GM23338 (cell line): ENCODE measurements at regions not wholly inside any gene's neighbourhood (a gene's known extent, or its start where the extent isn't known, plus 50 kb on each side); places are given as distances from the start of the nearest gene placed in this dataset.
A peak's percentile ranks its signal among the peaks of the same experiment; 100 is the strongest.

Experiments used
- ATAC-seq: fragments of 200-7000 bp; cut with Tn5 transposase; 3 replicates; pipeline ENCODE4 v1.9.1; 2020
- DNase-seq: peaks from one replicate; pipeline ENCODE4 v3.0.0-alpha.2; 2015; ENCODE audit warnings: low spot score
- H2AFZ ChIP-seq: fragments of 200-600 bp; sonication (generic); 2 replicates; pipeline ENCODE4 v1.8.0; 2016; ENCODE audit warnings: antibody characterized with exemption, mild to moderate bottlenecking, moderate library complexity
- H3F3A ChIP-seq: fragments of 200-600 bp; sonication (generic); replicated peaks from 2 replicates; pipeline ENCODE4 v1.8.0; 2017; ENCODE audit warnings: antibody characterized with exemption, mixed run types, low read depth
- H3K27ac ChIP-seq: fragments of 200-600 bp; sonication (generic); 2 replicates; pipeline ENCODE4 v1.6.1; 2016; ENCODE audit warnings: low read depth
- H3K27me3 ChIP-seq: fragments of 200-600 bp; sonication (generic); 2 replicates; pipeline ENCODE4 v1.8.0; 2016; ENCODE audit warnings: mild to moderate bottlenecking, mixed run types, moderate library complexity; ENCODE audit not compliant: insufficient read depth
- H3K36me3 ChIP-seq: fragments of 200-600 bp; sonication (generic); 2 replicates; pipeline ENCODE4 v1.8.0; 2016; ENCODE audit warnings: mild to moderate bottlenecking; ENCODE audit not compliant: insufficient read depth
- H3K4me1 ChIP-seq: fragments of 200-600 bp; sonication (generic); 2 replicates; pipeline ENCODE4 v1.8.0; 2016; ENCODE audit warnings: mild to moderate bottlenecking, moderate library complexity; ENCODE audit not compliant: insufficient read depth
- H3K4me2 ChIP-seq: fragments of 200-600 bp; sonication (generic); 2 replicates; pipeline ENCODE4 v1.7.1; 2017; ENCODE audit warnings: mixed run types
- H3K4me3 ChIP-seq: fragments of 200-600 bp; sonication (generic); 2 replicates; pipeline ENCODE4 v1.6.1; 2016; ENCODE audit warnings: mixed run types
- H3K79me2 ChIP-seq: fragments of 200-600 bp; sonication (generic); replicated peaks from 2 replicates; pipeline ENCODE4 v1.8.0; 2017; ENCODE audit warnings: mild to moderate bottlenecking; ENCODE audit not compliant: insufficient read depth
- H3K9me2 ChIP-seq: fragments of 200-600 bp; sonication (generic); 2 replicates; pipeline ENCODE4 v1.8.0; 2017; ENCODE audit not compliant: insufficient read depth
- H4K20me1 ChIP-seq: fragments of 200-600 bp; sonication (generic); replicated peaks from 2 replicates; pipeline ENCODE4 v1.8.0; 2017; ENCODE audit warnings: mild to moderate bottlenecking; ENCODE audit not compliant: insufficient read depth
- H3K27ac Mint-ChIP-seq: 2 replicates; pipeline ENCODE4 v1.8.0; 2020; ENCODE audit warnings: inconsistent platforms, mild to moderate bottlenecking, moderate library complexity, mixed read lengths
- H3K27me3 Mint-ChIP-seq: 3 replicates; pipeline ENCODE4 v1.8.0; 2022; ENCODE audit warnings: low read depth, mild to moderate bottlenecking, moderate library complexity, mixed read lengths, inconsistent platforms; ENCODE audit not compliant: insufficient read depth, poor library complexity
- H3K36me3 Mint-ChIP-seq: 3 replicates; pipeline ENCODE4 v1.8.0; 2021; ENCODE audit warnings: low read depth, mild to moderate bottlenecking, inconsistent platforms, moderate library complexity, mixed read lengths
- H3K4me1 Mint-ChIP-seq: 3 replicates; pipeline ENCODE4 v1.8.0; 2020; ENCODE audit warnings: mild to moderate bottlenecking, inconsistent platforms, mixed read lengths
- H3K4me3 Mint-ChIP-seq: 3 replicates; pipeline ENCODE4 v1.8.0; 2021; ENCODE audit warnings: moderate library complexity, mild to moderate bottlenecking, inconsistent platforms, mixed read lengths
- H3K9me3 Mint-ChIP-seq: 3 replicates; pipeline ENCODE4 v1.8.0; 2020; ENCODE audit warnings: moderate library complexity, mild to moderate bottlenecking, inconsistent platforms, mixed read lengths
- CREB1 ChIP-seq: fragments of 250-450 bp; sonication (Bioruptor Pico); IDR thresholded peaks from 2 replicates; pipeline ENCODE4 v1.5.0; 2020; ENCODE audit warnings: low read depth, mild to moderate bottlenecking, moderate library complexity
- ETS1 ChIP-seq: IDR thresholded peaks from 2 replicates; pipeline ENCODE4 v1.6.1; 2016; ENCODE audit warnings: antibody characterized with exemption
- EZH2 ChIP-seq: fragments of 200-600 bp; sonication (generic); IDR thresholded peaks from one replicate; pipeline ENCODE4 v1.8.0; 2017; ENCODE audit warnings: antibody characterized with exemption, mild to moderate bottlenecking, low read depth; ENCODE audit not compliant: unreplicated experiment
- NANOG ChIP-seq: IDR thresholded peaks from 2 replicates; pipeline ENCODE4 v1.6.1; 2016; ENCODE audit warnings: antibody characterized with exemption, borderline replicate concordance
- POLR2AphosphoS5 ChIP-seq: IDR thresholded peaks from 2 replicates; pipeline ENCODE4 v1.6.1; 2016; ENCODE audit warnings: antibody characterized with exemption, low read depth
- STAT1 ChIP-seq: IDR thresholded peaks from one replicate; pipeline ENCODE4 v1.6.1; 2016; ENCODE audit warnings: antibody characterized with exemption; ENCODE audit not compliant: unreplicated experiment
- ZNF114 ChIP-seq: fragments of 250-450 bp; sonication (Bioruptor Pico); IDR thresholded peaks from 2 replicates; pipeline ENCODE4 v1.5.0; 2020; ENCODE audit warnings: mild to moderate bottlenecking, moderate library complexity
- ZNF331 ChIP-seq: fragments of 250-450 bp; sonication (Bioruptor Pico); IDR thresholded peaks from 2 replicates; pipeline ENCODE4 v1.5.0; 2020; ENCODE audit warnings: low read depth, mild to moderate bottlenecking, moderate library complexity
- TF ChIP-seq, protein P1 (sequence below), 2 experiments: fragments of 200-600 bp in 1 of 2; sonication (generic) in 1 of 2; conservative IDR thresholded peaks; 2 replicates each; pipeline versions ENCODE4 v1.5.1 to v1.6.1; 2016 to 2017; ENCODE audit warnings: antibody characterized with exemption in 2 of 2, low read depth in 2 of 2, mild to moderate bottlenecking in 2 of 2, moderate library complexity in 1 of 2

- DNase-seq: no peak
- no peaks in the 10 kb centered on the region for H3K36me3 Mint-ChIP-seq
- peak overlapping the region; percentile 46; the same call in 1 of the 2 replicates for H3K27ac Mint-ChIP-seq
- H3K27me3 Mint-ChIP-seq: peaks cover 8% of the 10 kb centered on the region
- 0 out of 2 replicates have a peak, but pooled peaks cover 5% of the 10 kb centered on the region for H3K4me1 ChIP-seq
- H4K20me1 ChIP-seq: no peaks in the 10 kb centered on the region
- no peak overlapping the region for H2AFZ ChIP-seq
- no peaks in the 10 kb centered on the region for H3K9me3 Mint-ChIP-seq
- H3K4me3 ChIP-seq: no peak overlapping the region
- no peak for ATAC-seq
- H3K4me1 Mint-ChIP-seq: peaks cover 15% of the 10 kb centered on the region
- H3K27me3 ChIP-seq: no peaks in the 10 kb centered on the region
- H3F3A ChIP-seq: no peaks in the 10 kb centered on the region
- H3K9me2 ChIP-seq: peaks cover under 1% of the 10 kb centered on the region; the same call in 1 of the 2 replicates
- H3K36me3 ChIP-seq: no peaks in the 10 kb centered on the region
- H3K4me2 ChIP-seq: no peak overlapping the region
- H3K27ac ChIP-seq: no peak overlapping the region
- no peak overlapping the region for H3K4me3 Mint-ChIP-seq
- H3K79me2 ChIP-seq: no peaks in the 10 kb centered on the region
- no peak for TF ChIP-seq EZH2
- no peak for TF ChIP-seq ZNF331 (CRISPR knock-in tag)
- TF ChIP-seq CREB1: no peak
- TF ChIP-seq, protein P1, sequence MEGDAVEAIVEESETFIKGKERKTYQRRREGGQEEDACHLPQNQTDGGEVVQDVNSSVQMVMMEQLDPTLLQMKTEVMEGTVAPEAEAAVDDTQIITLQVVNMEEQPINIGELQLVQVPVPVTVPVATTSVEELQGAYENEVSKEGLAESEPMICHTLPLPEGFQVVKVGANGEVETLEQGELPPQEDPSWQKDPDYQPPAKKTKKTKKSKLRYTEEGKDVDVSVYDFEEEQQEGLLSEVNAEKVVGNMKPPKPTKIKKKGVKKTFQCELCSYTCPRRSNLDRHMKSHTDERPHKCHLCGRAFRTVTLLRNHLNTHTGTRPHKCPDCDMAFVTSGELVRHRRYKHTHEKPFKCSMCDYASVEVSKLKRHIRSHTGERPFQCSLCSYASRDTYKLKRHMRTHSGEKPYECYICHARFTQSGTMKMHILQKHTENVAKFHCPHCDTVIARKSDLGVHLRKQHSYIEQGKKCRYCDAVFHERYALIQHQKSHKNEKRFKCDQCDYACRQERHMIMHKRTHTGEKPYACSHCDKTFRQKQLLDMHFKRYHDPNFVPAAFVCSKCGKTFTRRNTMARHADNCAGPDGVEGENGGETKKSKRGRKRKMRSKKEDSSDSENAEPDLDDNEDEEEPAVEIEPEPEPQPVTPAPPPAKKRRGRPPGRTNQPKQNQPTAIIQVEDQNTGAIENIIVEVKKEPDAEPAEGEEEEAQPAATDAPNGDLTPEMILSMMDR (conservative IDR thresholded peaks at IDR 0.05; ENCODE audit: low read depth in 2 of 2): peak in 1 of 2 experiments; percentile 29; a peak in 2 of 4 replicates
- no peak for TF ChIP-seq STAT1
- no peak for TF ChIP-seq ETS1
Observed at GRCh38 chr5:38726279-38726678, 119.5 kb upstream of the OSMR start.

- ATAC-seq (no peak), DNase-seq (no peak)
- H3K4me3 Mint-ChIP-seq: no peak overlapping the region
- no peaks in the 10 kb centered on the region for H4K20me1 ChIP-seq
- H3K4me3 ChIP-seq: no peak overlapping the region
- no peak overlapping the region for H3K4me2 ChIP-seq
- H3K36me3 Mint-ChIP-seq: no peaks in the 10 kb centered on the region
- no peaks in the 10 kb centered on the region for H3F3A ChIP-seq
- peaks cover 15% of the 10 kb centered on the region for H3K4me1 Mint-ChIP-seq
- no peaks in the 10 kb centered on the region for H3K9me3 Mint-ChIP-seq
- H3K27me3 Mint-ChIP-seq: peaks cover 8% of the 10 kb centered on the region
- H3K27me3 ChIP-seq: no peaks in the 10 kb centered on the region
- 0 out of 2 replicates have a peak, but pooled peaks cover 5% of the 10 kb centered on the region for H3K4me1 ChIP-seq
- H3K27ac Mint-ChIP-seq: no peak overlapping the region
- no peaks in the 10 kb centered on the region; the same call in 1 of the 2 replicates for H3K9me2 ChIP-seq
- H3K79me2 ChIP-seq: no peaks in the 10 kb centered on the region
- no peak overlapping the region for H3K27ac ChIP-seq
- no peak for TF ChIP-seq ZNF114 (CRISPR knock-in tag)
- no peak for TF ChIP-seq CREB1
- TF ChIP-seq STAT1: no peak
- TF ChIP-seq NANOG: no peak
- no peak for TF ChIP-seq EZH2
- TF ChIP-seq, protein P1 (conservative IDR thresholded peaks at IDR 0.05; ENCODE audit: low read depth in 2 of 2): no peak
- TF ChIP-seq POLR2AphosphoS5: no peak
- TF ChIP-seq ZNF331 (CRISPR knock-in tag): no peak
- H2AFZ ChIP-seq: no peak overlapping the region
- no peaks in the 10 kb centered on the region for H3K36me3 ChIP-seq
Observed at GRCh38 chr5:38728029-38728428, 117.8 kb upstream of the OSMR start.
